ENCODE measurements at regions not wholly inside any gene's neighbourhood (a gene's known extent, or its start where the extent isn't known, plus 50 kb on each side); places are given as distances from the start of the nearest gene placed in this dataset.
"Not testable (repeated sequence)": the region's sequence is repeated elsewhere in the genome, so short reads cannot be mapped to it uniquely, and the experiment has no call there.

DNA sequence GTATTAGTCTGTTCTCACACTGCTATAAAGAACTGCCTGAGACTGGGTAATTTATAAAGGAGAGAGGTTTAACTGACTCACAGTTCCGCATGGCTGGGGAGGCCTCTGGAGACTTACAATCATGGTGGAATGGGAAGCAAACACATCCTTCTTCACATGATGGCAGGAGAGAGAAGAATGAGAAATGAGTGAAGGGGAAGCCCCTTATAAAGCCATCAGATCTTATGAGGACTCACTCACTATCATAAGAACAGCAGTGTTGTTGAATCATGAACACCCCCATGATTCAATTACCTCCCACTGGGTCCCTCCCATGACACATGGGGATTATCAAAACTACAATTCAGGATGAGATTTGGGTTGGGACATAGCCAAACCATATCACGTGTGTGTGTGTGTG is 1764.4 kb upstream of the SEL1L start:
- TF ChIP-seq, protein P1, sequence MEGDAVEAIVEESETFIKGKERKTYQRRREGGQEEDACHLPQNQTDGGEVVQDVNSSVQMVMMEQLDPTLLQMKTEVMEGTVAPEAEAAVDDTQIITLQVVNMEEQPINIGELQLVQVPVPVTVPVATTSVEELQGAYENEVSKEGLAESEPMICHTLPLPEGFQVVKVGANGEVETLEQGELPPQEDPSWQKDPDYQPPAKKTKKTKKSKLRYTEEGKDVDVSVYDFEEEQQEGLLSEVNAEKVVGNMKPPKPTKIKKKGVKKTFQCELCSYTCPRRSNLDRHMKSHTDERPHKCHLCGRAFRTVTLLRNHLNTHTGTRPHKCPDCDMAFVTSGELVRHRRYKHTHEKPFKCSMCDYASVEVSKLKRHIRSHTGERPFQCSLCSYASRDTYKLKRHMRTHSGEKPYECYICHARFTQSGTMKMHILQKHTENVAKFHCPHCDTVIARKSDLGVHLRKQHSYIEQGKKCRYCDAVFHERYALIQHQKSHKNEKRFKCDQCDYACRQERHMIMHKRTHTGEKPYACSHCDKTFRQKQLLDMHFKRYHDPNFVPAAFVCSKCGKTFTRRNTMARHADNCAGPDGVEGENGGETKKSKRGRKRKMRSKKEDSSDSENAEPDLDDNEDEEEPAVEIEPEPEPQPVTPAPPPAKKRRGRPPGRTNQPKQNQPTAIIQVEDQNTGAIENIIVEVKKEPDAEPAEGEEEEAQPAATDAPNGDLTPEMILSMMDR (IDR thresholded peaks at IDR 0.05; ENCODE audit: extremely low read depth in 1 of 2, insufficient read depth in 1 of 2, low read depth in 1 of 2, low read length in 2 of 2): not testable (repeated sequence)
- not testable (repeated sequence) for TF ChIP-seq POLR2A (IDR thresholded peaks at IDR 0.05; ENCODE audit: low read depth, low read length); POLR2AphosphoS5 (IDR thresholded peaks at IDR 0.05; ENCODE audit: insufficient read depth, low read depth, low read length); EZH2 (IDR thresholded peaks at IDR 0.05; ENCODE audit: borderline replicate concordance, low read depth, low read length, severe bottlenecking); MAX (IDR thresholded peaks at IDR 0.05; ENCODE audit: insufficient read depth, insufficient read length); GATA2 (IDR thresholded peaks at IDR 0.05; ENCODE audit: insufficient read depth, insufficient read length, low read depth, low read length); MYC (IDR thresholded peaks at IDR 0.05; ENCODE audit: low read depth, low read length)
